ENCODE measurements at regions not wholly inside any gene's neighbourhood (a gene's known extent, or its start where the extent isn't known, plus 50 kb on each side); places are given as distances from the start of the nearest gene placed in this dataset.

- no peak for TF ChIP-seq TCF7L2 (IDR thresholded peaks at IDR 0.05; ENCODE audit: low read depth, low read length)
- no peak for TF ChIP-seq POLR2AphosphoS5 (IDR thresholded peaks at IDR 0.05; ENCODE audit: low read depth, low read length)
These were observed 176.1 kb upstream of the TNP1 start for GRCh38 chr2:217035967-217036366.

Measured in Panc1 (cell line).